Kidney epithelial cell (primary cell): ENCODE measurements at regions not wholly inside any gene's neighbourhood (a gene's known extent, or its start where the extent isn't known, plus 50 kb on each side); places are given as distances from the start of the nearest gene placed in this dataset.

ENCODE experiments used
- DNase-seq: peaks from one replicate; pipeline ENCODE4 v3.0.0-alpha.2; 2010; ENCODE audit warnings: low read depth
- H3K27me3 ChIP-seq: 2 replicates; pipeline ENCODE4 v1.6.0; 2011; ENCODE audit warnings: low read length; ENCODE audit not compliant: control insufficient read depth, insufficient read depth
- H3K36me3 ChIP-seq: 2 replicates; pipeline ENCODE4 v1.5.1; 2011; ENCODE audit warnings: low read length; ENCODE audit not compliant: control insufficient read depth, insufficient read depth
- H3K4me3 ChIP-seq: 2 replicates; pipeline ENCODE4 v1.5.1; 2011; ENCODE audit warnings: low read depth, mild to moderate bottlenecking, control low read depth, low read length
- CTCF ChIP-seq: IDR thresholded peaks from 2 replicates; pipeline ENCODE4 v1.5.1; 2011; ENCODE audit warnings: mild to moderate bottlenecking, moderate library complexity, low read length, control low read depth, inconsistent platforms; ENCODE audit not compliant: insufficient read depth, poor library complexity, severe bottlenecking

DNA sequence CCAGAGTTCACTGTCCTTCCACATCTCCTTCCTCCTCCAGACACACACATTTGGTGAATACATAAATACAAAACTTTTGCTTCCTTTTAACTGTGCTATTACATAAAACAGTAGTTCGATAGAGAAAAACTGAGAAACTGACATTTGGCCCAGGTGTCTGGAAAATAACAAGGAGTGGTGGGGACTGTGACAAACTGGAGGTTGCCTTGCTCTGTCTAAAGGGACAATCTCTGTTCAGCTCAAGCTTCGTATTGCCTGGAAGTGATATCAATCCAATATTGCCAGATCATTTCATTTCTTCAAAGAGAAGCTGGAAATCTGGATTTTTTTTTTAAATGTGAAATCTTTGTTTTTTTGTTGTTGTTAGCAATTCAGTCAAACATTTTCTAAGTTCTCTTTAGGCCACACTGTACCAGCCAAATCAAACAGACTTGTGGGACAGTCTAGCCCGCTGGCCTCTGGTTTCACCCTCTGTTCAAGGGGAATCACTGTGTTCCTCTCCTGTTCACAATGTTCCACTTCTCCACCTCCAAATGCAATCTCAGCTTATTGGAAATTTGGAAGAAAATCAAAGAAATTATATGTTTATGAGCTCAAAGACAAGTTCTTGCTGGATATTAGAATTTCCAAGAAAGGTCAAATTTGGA is 612.5 kb downstream of the KIF4B start:
- no peak for TF ChIP-seq CTCF
- no peaks in the 10 kb centered on the region for H3K36me3 ChIP-seq
- no peak for DNase-seq

DNA sequence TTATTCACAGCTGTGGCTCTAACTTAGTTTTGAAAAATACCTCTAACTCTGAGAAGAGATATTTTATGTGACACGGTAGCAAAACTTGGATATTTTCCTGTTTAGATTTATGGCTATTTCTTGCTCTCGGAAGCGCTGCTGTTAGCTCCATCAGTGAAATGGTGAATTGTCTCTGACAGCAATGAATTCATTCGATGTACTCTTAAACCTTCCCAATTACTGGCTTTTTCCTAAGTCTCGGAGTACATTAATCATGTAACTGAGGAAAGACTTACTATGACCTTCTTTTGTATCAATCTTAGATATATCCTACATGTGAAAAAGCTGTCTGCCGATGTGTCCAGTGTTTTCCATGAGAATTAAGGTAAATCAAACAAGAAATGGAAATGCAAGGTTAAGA is 613.0 kb downstream of the KIF4B start:
- no peaks in the 10 kb centered on the region for H3K27me3 ChIP-seq
- no peak overlapping the region for H3K4me3 ChIP-seq
- no peak for DNase-seq
- TF ChIP-seq CTCF, result no peak
- H3K36me3 ChIP-seq, result no peaks in the 10 kb centered on the region

More for the DNA sequence above, 612.5 kb downstream of the KIF4B start:
- H3K4me3 ChIP-seq, result no peak overlapping the region
- no peaks in the 10 kb centered on the region for H3K27me3 ChIP-seq

GRCh38 chr5:155628346-155628745 is 614.8 kb downstream of the KIF4B start:
- Histone ChIP-seq H3K36me3 (no peaks in the 10 kb centered on the region), H3K27me3 (no peaks in the 10 kb centered on the region), H3K4me3 (no peak overlapping the region)
- DNase-seq, result no peak
- TF ChIP-seq CTCF, result no peak

GRCh38 chr5:155629597-155629996 is 616.0 kb downstream of the KIF4B start:
- DNase-seq, result no peak
- Histone ChIP-seq H3K27me3 (no peaks in the 10 kb centered on the region), H3K4me3 (no peak overlapping the region), H3K36me3 (no peaks in the 10 kb centered on the region)
- no peak for TF ChIP-seq CTCF

DNA sequence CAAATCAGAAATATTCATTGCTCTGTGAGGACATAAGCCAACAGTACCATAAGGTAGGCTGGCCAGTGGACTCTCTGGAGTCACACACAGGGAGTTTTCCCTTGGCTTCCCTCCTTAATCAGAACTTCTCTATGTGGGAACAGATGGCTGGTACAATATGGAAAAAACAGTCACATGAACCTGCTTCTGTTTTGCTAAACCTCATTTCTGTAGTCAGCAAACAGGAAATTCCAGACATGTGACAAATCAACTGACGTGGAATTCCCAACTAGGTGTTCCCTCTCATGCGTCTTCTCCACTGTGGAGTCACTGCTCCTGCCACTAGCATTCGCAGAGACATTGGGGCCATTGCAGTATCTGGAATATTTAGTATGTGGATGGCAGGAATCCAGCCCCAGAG is 617.6 kb downstream of the KIF4B start:
- peak; percentile 45 for DNase-seq

More for the DNA sequence above, 617.6 kb downstream of the KIF4B start:
- TF ChIP-seq CTCF, result no peak
- no peak overlapping the region for H3K4me3 ChIP-seq
- no peaks in the 10 kb centered on the region for H3K36me3 ChIP-seq
- no peaks in the 10 kb centered on the region for H3K27me3 ChIP-seq
